ENCODE measurements at regions not wholly inside any gene's neighbourhood (a gene's known extent, or its start where the extent isn't known, plus 50 kb on each side); places are given as distances from the start of the nearest gene placed in this dataset.

DNA sequence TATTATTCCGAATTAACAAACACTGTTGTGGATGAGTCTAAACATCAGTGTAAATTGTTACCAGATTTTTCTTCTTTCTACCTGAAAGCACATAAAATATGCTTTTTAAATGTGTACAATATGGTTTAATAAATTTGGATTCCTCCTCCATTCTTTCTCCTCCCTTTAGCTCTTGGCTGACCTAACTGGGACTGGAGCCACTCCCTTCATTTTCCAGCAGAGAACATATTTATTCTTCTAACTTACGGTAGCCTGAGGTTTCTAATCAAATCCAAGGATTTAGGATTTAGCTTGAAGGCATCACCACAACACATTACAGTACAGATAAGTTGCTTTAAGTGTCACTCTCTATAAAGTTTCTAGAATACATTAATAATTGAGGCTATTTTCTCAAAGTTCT, 88.2 kb upstream of the SEMA3C start:
- Histone ChIP-seq H3K4me3 (ENCODE audit: control extremely low read depth in 1 of 5, extremely low read depth in 1 of 5, insufficient read depth in 1 of 5, low read depth in 2 of 5, low read length in 4 of 5) (no peak overlapping the region), H3K79me2 (ENCODE audit: control insufficient read depth, insufficient read depth, low read length) (no peaks in the 10 kb centered on the region), H3K27me3 (replicated peaks in 1 of 4; ENCODE audit: control extremely low read depth in 1 of 4, control insufficient read depth in 3 of 4, insufficient read depth in 4 of 4, low read length in 3 of 4) (no peaks in the 10 kb centered on the region), H2AFZ (ENCODE audit: insufficient read depth, low read depth, low read length, poor library complexity, severe bottlenecking) (no peak overlapping the region), H3K27ac (ENCODE audit: low read length in 2 of 2) (no peak overlapping the region), H4K20me1 (ENCODE audit: control insufficient read depth, insufficient read depth, low read length, poor library complexity, severe bottlenecking) (no peaks in the 10 kb centered on the region), H3K9ac (ENCODE audit: low read length) (no peak overlapping the region), H3K9me3 (ENCODE audit: control extremely low read depth in 1 of 3, control insufficient read depth in 2 of 3, insufficient read depth in 1 of 3, low read length in 2 of 3) (no peaks in the 10 kb centered on the region), H3K4me2 (replicated peaks; ENCODE audit: low read depth, low read length, poor library complexity, severe bottlenecking) (no peak overlapping the region), H3K4me1 (ENCODE audit: control insufficient read depth in 2 of 2, insufficient read depth in 2 of 2, low read length in 2 of 2) (no peaks in the 10 kb centered on the region), H3K36me3 (replicated peaks in 1 of 2; ENCODE audit: control extremely low read depth in 1 of 2, control insufficient read depth in 1 of 2, extremely low read depth in 1 of 2, insufficient read depth in 2 of 2, low read length in 1 of 2) (no peaks in the 10 kb centered on the region)
- no peaks in the 10 kb centered on the region for H3K27me3 Mint-ChIP-seq
- H3K4me1 Mint-ChIP-seq = no peaks in the 10 kb centered on the region
- DNase-seq = no peak
- ATAC-seq (ENCODE audit: low read depth) = no peak
- TF ChIP-seq, protein P1, sequence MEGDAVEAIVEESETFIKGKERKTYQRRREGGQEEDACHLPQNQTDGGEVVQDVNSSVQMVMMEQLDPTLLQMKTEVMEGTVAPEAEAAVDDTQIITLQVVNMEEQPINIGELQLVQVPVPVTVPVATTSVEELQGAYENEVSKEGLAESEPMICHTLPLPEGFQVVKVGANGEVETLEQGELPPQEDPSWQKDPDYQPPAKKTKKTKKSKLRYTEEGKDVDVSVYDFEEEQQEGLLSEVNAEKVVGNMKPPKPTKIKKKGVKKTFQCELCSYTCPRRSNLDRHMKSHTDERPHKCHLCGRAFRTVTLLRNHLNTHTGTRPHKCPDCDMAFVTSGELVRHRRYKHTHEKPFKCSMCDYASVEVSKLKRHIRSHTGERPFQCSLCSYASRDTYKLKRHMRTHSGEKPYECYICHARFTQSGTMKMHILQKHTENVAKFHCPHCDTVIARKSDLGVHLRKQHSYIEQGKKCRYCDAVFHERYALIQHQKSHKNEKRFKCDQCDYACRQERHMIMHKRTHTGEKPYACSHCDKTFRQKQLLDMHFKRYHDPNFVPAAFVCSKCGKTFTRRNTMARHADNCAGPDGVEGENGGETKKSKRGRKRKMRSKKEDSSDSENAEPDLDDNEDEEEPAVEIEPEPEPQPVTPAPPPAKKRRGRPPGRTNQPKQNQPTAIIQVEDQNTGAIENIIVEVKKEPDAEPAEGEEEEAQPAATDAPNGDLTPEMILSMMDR (IDR thresholded peaks at IDR 0.05) = no peak
- TF ChIP-seq EZH2 (IDR thresholded peaks at IDR 0.05; ENCODE audit: borderline replicate concordance, insufficient read depth, low read depth, low read length, poor library complexity, severe bottlenecking) = no peak
- CTCF ChIA-PET = no interaction called here
- intact Hi-C loops (cut with micrococcal nuclease) = no loop called here
- WGBS (ENCODE audit: insufficient coverage) = no CpG with 5 or more reads among the region's 2 CpGs
- H3K4me3 Mint-ChIP-seq = no peak overlapping the region
- H3K27ac Mint-ChIP-seq = no peak overlapping the region
- H3K9me3 Mint-ChIP-seq (ENCODE audit: insufficient read depth) = peaks cover 2% of the 10 kb centered on the region
- POLR2A ChIA-PET = no interaction called here

DNA sequence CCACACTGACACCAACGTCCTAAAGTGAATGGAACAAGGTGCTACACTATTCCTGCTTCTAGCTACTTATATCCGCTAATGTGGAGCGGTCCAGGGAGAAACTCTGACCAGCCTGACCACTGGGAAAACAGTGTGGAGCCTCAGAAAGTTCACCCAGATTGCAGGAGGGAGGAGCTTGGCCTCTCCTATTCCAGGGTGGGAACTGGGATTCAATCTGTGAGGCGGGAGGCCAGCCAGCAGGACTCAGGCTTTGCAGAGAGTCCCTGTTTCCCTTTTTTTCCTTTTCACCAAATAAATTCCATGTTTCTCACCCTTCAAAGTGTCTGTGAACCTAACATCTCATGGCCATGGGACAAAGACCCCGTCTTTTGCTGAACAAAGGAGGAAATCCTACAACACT, 86.4 kb upstream of the SEMA3C start:
- H2AFZ ChIP-seq (ENCODE audit: insufficient read depth, low read depth, low read length, poor library complexity, severe bottlenecking) = no peak overlapping the region
- ATAC-seq (ENCODE audit: low read depth) (no peak), DNase-seq (no peak)
- Mint-ChIP-seq H3K4me3 (no peak overlapping the region), H3K9me3 (ENCODE audit: insufficient read depth) (peaks cover 2% of the 10 kb centered on the region), H3K27ac (no peak overlapping the region), H3K27me3 (no peaks in the 10 kb centered on the region), H3K4me1 (no peaks in the 10 kb centered on the region)
- no peaks in the 10 kb centered on the region for H3K27me3 ChIP-seq (replicated peaks in 1 of 4; ENCODE audit: control extremely low read depth in 1 of 4, control insufficient read depth in 3 of 4, insufficient read depth in 4 of 4, low read length in 3 of 4)
- 94% methylated on average over 2 of the region's 5 CpGs for WGBS (ENCODE audit: insufficient coverage)
- no peaks in the 10 kb centered on the region for H3K4me1 ChIP-seq (ENCODE audit: control insufficient read depth in 2 of 2, insufficient read depth in 2 of 2, low read length in 2 of 2)
- CTCF ChIA-PET = no interaction called here
- no peaks in the 10 kb centered on the region for H3K79me2 ChIP-seq (ENCODE audit: control insufficient read depth, insufficient read depth, low read length)
- H3K9ac ChIP-seq (ENCODE audit: low read length) = no peak overlapping the region
- H3K36me3 ChIP-seq (replicated peaks in 1 of 2; ENCODE audit: control extremely low read depth in 1 of 2, control insufficient read depth in 1 of 2, extremely low read depth in 1 of 2, insufficient read depth in 2 of 2, low read length in 1 of 2) = no peaks in the 10 kb centered on the region
- no peaks in the 10 kb centered on the region for H3K9me3 ChIP-seq (ENCODE audit: control extremely low read depth in 1 of 3, control insufficient read depth in 2 of 3, insufficient read depth in 1 of 3, low read length in 2 of 3)
- H4K20me1 ChIP-seq (ENCODE audit: control insufficient read depth, insufficient read depth, low read length, poor library complexity, severe bottlenecking) = no peaks in the 10 kb centered on the region
- H3K4me3 ChIP-seq (ENCODE audit: control extremely low read depth in 1 of 5, extremely low read depth in 1 of 5, insufficient read depth in 1 of 5, low read depth in 2 of 5, low read length in 4 of 5) = no peak overlapping the region
- no peak overlapping the region for H3K27ac ChIP-seq (ENCODE audit: low read length in 2 of 2)
- no peak for TF ChIP-seq EZH2 (IDR thresholded peaks at IDR 0.05; ENCODE audit: borderline replicate concordance, insufficient read depth, low read depth, low read length, poor library complexity, severe bottlenecking)
- TF ChIP-seq, protein P1 (IDR thresholded peaks at IDR 0.05) = no peak
- H3K4me2 ChIP-seq (replicated peaks; ENCODE audit: low read depth, low read length, poor library complexity, severe bottlenecking) = no peak overlapping the region
- POLR2A ChIA-PET = no interaction called here
- intact Hi-C loops (cut with micrococcal nuclease) = no loop called here

All from B cell (primary cell).